Pancreas (tissue), 10 donors: ENCODE measurements at regions not wholly inside any gene's neighbourhood (a gene's known extent, or its start where the extent isn't known, plus 50 kb on each side); places are given as distances from the start of the nearest gene placed in this dataset.

Experiments
- ATAC-seq, 4 donors: fragments of 200-7000 bp; cut with Tn5 transposase; one replicate each; pipeline versions ENCODE4 v1.8.0 to v1.9.1; 2020; ENCODE audit warnings: mild to moderate bottlenecking in 4 of 4, moderate library complexity in 4 of 4
- DNase-seq, 6 donors: peaks; one replicate each; pipeline ENCODE4 v3.0.0-alpha.2; 2020
- FAIRE-seq: peaks from 2 replicates; lab custom pipeline; 2012; peaks lifted over from hg19 to GRCh38; lab: Jason Lieb, UNC
- H3K27ac ChIP-seq, 4 donors: fragments of 200-600 bp; sonication (generic); 1 replicate in 3 of 4; 2 replicates in 1 of 4; pipeline versions ENCODE4 v1.5.0 to v1.8.0; 2020
- H3K27me3 ChIP-seq, 4 donors: fragments of 200-600 bp; one replicate each; pipeline ENCODE4 v1.8.0; 2021
- H3K36me3 ChIP-seq, 3 donors: fragments of 200-600 bp; sonication (generic) in 1 of 3; one replicate each; pipeline versions ENCODE4 v1.5.0 to v1.8.0; 2020 to 2021
- H3K4me1 ChIP-seq, 3 donors: fragments of 200-600 bp; one replicate each; pipeline ENCODE4 v1.8.0; 2021
- H3K4me3 ChIP-seq, 4 donors: fragments of 200-600 bp; sonication (generic) in 2 of 4; one replicate each; pipeline versions ENCODE4 v1.5.0 to v1.8.0; 2020 to 2021
- H3K9me3 ChIP-seq, 4 donors: fragments of 200-600 bp; one replicate each; pipeline ENCODE4 v1.8.0; 2021
- WGBS, 2 donors: extraction: QIAGEN DNeasy Blood & Tissue Kit; methylation state at CpG; one replicate each; pipeline ENCODE4 v1.1.7; 2013; 5-methylcytosine and 5-hydroxymethylcytosine counted together
- intact Hi-C, 3 donors: fragments of 100-400 bp; cut with DNase I; formaldehyde crosslinking; loops; one replicate each; pipeline versions ENCODE4 v1.11.1 to v1.14.2; 2022
- TF ChIP-seq, protein P1 (sequence below), 4 donors: fragments of 200-600 bp; sonication (generic) in 3 of 4; IDR thresholded peaks; one replicate each; pipeline versions ENCODE4 v1.5.0 to v1.8.0; 2021; ENCODE audit warnings: antibody characterized with exemption in 4 of 4
- donor health status: healthy with polysubstance abuse.
- donor health status: DM: no; HTN: no; CAD: no; lungs with moderate emphysema.
- donor health status: DM: no; HTN: no; CAD: no.
- donor health status: control.
- donor health status: control.
- donor health status: Bipolar disorder and iron deficiency.
- donor health status: DM: yes; HTN: yes; CAD: no.
- donor health status: DM: no; HTN: no; CAD: no.
- donor health status: DM: no; HTN: no; CAD: no.
- donor health status: DM: yes; HTN: yes; CAD: no.

- Histone ChIP-seq H3K27me3 (no peaks in the 10 kb centered on the region), H3K9me3 (no peaks in the 10 kb centered on the region), H3K4me3 (no peak overlapping the region), H3K4me1 (no peaks in the 10 kb centered on the region), H3K36me3 (no peaks in the 10 kb centered on the region), H3K27ac (no peak overlapping the region)
- TF ChIP-seq, protein P1, sequence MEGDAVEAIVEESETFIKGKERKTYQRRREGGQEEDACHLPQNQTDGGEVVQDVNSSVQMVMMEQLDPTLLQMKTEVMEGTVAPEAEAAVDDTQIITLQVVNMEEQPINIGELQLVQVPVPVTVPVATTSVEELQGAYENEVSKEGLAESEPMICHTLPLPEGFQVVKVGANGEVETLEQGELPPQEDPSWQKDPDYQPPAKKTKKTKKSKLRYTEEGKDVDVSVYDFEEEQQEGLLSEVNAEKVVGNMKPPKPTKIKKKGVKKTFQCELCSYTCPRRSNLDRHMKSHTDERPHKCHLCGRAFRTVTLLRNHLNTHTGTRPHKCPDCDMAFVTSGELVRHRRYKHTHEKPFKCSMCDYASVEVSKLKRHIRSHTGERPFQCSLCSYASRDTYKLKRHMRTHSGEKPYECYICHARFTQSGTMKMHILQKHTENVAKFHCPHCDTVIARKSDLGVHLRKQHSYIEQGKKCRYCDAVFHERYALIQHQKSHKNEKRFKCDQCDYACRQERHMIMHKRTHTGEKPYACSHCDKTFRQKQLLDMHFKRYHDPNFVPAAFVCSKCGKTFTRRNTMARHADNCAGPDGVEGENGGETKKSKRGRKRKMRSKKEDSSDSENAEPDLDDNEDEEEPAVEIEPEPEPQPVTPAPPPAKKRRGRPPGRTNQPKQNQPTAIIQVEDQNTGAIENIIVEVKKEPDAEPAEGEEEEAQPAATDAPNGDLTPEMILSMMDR (IDR thresholded peaks at IDR 0.05): no peak
- no peak for ATAC-seq
- no peak for FAIRE-seq
- 79 to 87% methylated on average over 2 of the region's 2 CpGs for WGBS, 2 donors
- DNase-seq: no peak
- intact Hi-C loops: no loop called here
These were observed 1421.2 kb downstream of the SI start for GRCh38 chr3:163657088-163657487.

DNA sequence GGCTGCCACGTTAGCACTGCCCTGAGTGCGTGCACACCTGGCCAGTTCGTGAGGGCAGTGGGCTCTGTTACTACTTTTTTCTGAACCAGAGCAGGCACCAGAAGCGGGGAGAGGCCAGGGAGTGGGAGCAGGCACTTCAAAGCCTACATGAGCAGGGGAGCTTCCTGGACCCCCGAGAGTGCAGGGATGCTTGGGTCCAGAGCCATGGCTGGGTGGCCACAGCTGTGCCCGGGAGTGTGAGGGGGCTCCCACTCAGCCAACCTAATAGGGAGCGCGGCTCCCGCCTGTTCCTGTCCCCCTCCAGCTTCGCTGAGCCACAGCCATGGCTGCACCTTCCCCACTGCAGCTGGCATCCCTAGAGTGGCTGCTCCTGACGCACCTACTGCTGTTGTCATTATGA lies 1423.3 kb downstream of the SI start:
- FAIRE-seq (no peak), ATAC-seq (no peak), DNase-seq (peak in 1 of 6 donors; percentile 48)
- intact Hi-C loops: no loop called here
- TF ChIP-seq, protein P1 (IDR thresholded peaks at IDR 0.05): no peak
- Histone ChIP-seq H3K27ac (no peak overlapping the region), H3K4me3 (no peak overlapping the region), H3K27me3 (no peaks in the 10 kb centered on the region), H3K9me3 (no peaks in the 10 kb centered on the region), H3K36me3 (no peaks in the 10 kb centered on the region), H3K4me1 (no peaks in the 10 kb centered on the region)
- 73 to 78% methylated on average over 11 of the region's 11 CpGs for WGBS, 2 donors

- FAIRE-seq (no peak), DNase-seq (no peak), ATAC-seq (no peak)
- Histone ChIP-seq H3K36me3 (no peaks in the 10 kb centered on the region), H3K4me3 (no peak overlapping the region), H3K4me1 (no peaks in the 10 kb centered on the region), H3K9me3 (no peaks in the 10 kb centered on the region), H3K27me3 (no peaks in the 10 kb centered on the region), H3K27ac (no peak overlapping the region)
- TF ChIP-seq, protein P1 (IDR thresholded peaks at IDR 0.05): no peak
- intact Hi-C loops: no loop called here
- WGBS, 2 donors: 43 to 49% methylated on average over 3 of the region's 3 CpGs
These were observed 1434.1 kb downstream of the SI start for GRCh38 chr3:163644172-163644571.

DNA sequence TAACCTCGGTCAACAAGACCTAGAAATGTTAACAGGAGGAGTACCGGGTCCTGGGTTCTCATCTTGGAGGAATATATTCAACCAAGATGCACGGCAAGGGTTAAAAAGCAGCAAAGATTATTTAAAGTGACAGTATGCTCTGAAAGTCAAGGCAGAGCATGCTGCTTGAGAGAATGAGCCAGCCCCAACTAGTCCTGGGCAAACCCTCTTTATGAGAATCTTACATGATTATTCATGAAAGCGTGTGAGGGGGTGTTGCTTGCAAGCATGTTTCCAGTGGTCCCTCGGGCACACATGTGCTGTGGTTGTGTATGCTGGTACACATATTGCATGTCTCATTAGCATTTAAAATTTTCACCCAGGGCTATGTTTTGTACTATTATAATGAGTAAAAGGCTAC lies 1445.6 kb downstream of the SI start:
- Histone ChIP-seq H3K4me1 (no peaks in the 10 kb centered on the region), H3K36me3 (no peaks in the 10 kb centered on the region), H3K4me3 (no peak overlapping the region), H3K9me3 (peaks cover 0 to 3% (median 0%) of the 10 kb centered on the region in 4 donors), H3K27me3 (no peaks in the 10 kb centered on the region), H3K27ac (no peak overlapping the region)
- intact Hi-C loops: no loop called here
- DNase-seq (no peak), FAIRE-seq (no peak), ATAC-seq (no peak)
- WGBS, 2 donors: 48 to 65% methylated on average over 5 of the region's 5 CpGs
- TF ChIP-seq, protein P1 (IDR thresholded peaks at IDR 0.05): no peak

DNA sequence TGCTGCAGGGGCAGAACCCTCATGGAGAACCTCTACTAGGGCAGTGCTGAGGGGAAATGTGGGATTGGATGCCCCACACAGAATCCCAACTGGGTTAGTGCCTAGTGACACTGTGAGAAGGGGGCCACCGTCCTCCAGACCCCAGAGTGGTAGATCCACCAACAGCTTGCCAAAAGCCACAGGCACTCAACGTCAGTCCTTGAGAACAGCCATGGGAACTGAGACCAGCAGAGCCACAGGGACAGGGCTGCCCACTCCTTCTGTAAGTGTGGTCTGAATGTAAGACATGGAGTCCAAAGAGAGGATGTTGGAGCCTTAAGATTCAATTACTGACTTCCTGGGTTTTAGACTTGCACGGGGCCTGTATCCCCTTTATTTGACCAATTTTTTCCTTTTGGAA lies 1451.5 kb downstream of the SI start:
- no peak for DNase-seq
- H3K9me3 ChIP-seq: peaks cover 0 to 3% (median 0%) of the 10 kb centered on the region in 4 donors
- no peak for ATAC-seq
- intact Hi-C loops: no loop called here
- H3K36me3 ChIP-seq: no peaks in the 10 kb centered on the region
- H3K27ac ChIP-seq: no peak overlapping the region
- H3K27me3 ChIP-seq: no peaks in the 10 kb centered on the region
- 63 to 68% methylated on average over 3 of the region's 3 CpGs for WGBS, 2 donors
- FAIRE-seq: no peak
- H3K4me1 ChIP-seq: no peaks in the 10 kb centered on the region
- no peak overlapping the region for H3K4me3 ChIP-seq
- TF ChIP-seq, protein P1 (IDR thresholded peaks at IDR 0.05): no peak
